ENCODE measurements at regions not wholly inside any gene's neighbourhood (a gene's known extent, or its start where the extent isn't known, plus 50 kb on each side); places are given as distances from the start of the nearest gene placed in this dataset.

DNA sequence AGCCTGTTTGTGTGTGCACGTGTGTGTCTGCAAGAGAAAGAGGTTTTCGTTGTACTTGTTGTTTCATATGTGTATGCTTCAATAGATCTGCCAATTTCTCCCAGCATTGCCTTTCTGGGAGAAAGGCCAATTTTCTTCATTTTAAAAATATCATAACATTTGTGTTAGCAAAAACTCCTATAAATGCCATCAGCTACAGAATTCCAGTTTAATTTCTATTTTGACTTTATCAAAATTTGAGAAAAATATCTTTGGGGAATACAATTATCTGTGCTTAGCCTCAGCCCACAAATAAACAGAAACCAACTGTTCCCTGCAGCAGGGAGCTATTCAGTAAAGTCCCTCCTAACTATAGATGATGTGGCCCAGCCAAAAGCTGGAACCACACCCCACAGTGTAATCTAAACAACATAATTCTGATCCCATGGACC is 68.3 kb upstream of the MGMT start:
- peak in 2 of 58 donors; percentile 4 to 21 for DNase-seq

DNA sequence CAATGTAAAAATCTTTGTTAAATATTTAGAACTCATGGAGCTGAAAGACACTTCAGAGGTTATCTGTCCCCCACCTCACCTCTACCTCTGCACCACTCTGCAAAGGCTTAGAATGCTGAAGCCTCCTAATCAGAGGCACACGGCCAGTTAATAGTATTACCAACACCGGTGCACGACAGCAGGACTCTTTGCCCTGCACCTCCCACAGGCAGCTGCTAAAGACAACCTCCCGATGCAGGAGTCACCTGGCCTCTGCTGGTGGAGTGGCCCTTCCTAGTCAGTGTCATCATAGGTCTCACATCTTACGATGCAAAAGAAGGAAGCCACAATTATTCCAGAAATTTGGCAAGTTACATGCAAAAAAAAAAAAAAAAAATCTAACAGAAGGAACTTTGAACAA is 66.6 kb upstream of the MGMT start:
- DNase-seq = no peak

GRCh38 chr10:129402459-129402858 is 64.6 kb upstream of the MGMT start:
- DNase-seq = no peak

DNA sequence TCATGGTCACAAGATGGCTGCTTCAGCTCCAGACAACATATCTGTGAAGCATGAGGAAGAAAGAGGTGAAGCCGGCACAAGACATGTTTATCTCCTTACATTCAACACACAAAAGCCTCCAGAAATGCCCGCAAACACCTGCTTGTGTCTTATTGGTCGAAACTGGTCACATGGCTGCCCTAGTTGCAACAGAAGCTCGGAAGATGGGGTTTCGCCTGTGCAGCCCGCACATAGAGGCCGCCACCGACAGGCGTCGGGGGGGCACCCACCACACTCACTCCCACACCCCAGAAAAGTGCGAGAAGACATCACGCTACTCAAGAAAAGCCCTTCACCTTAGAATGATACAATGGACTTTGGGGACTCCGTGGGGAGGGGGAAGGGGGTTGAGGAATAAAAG is 63.0 kb upstream of the MGMT start:
- DNase-seq = no peak

DNA sequence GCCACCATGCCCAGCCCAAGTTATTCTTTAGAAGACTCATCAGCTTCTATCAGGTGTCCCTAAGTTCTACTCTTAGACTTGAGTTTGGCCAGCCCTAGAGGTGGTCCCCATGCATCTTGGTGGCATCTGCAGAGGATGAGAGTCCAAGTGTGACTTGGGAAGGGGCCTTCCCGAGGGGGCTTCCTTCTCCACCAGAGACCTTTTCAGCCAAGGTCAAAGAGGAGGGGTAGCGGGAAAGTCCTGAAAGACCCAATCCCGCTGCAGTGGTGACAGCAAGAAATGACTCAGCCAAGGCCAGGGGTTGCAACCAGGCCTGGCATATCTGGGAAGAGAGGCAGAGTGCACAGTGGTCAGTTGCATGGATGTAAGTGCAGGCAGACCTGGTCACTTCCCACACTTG is 61.7 kb upstream of the MGMT start:
- no peak for DNase-seq

- DNase-seq = no peak
Measured at GRCh38 chr10:129410688-129411392, 56.2 kb upstream of the MGMT start.

DNA sequence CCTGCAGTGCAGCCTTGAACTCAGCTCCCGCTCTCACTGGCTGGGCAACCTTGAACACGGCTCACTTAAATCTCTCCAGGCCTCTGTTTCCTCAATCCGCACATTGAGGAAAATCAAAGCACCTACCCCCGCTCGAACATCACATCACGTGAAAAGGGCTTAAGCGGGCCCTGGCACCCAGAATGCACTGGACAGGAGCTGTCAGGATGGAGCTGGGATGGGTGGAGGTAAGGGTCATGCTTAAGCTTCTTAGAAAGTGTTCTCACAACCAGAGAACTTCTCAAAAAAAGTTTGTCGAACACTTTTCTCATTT is 55.7 kb upstream of the MGMT start:
- no peak for DNase-seq

- no peak for DNase-seq
Measured at GRCh38 chr10:129411772-129412171, 55.3 kb upstream of the MGMT start.

GRCh38 chr10:129413024-129413423 is 54.0 kb upstream of the MGMT start:
- DNase-seq = no peak

DNA sequence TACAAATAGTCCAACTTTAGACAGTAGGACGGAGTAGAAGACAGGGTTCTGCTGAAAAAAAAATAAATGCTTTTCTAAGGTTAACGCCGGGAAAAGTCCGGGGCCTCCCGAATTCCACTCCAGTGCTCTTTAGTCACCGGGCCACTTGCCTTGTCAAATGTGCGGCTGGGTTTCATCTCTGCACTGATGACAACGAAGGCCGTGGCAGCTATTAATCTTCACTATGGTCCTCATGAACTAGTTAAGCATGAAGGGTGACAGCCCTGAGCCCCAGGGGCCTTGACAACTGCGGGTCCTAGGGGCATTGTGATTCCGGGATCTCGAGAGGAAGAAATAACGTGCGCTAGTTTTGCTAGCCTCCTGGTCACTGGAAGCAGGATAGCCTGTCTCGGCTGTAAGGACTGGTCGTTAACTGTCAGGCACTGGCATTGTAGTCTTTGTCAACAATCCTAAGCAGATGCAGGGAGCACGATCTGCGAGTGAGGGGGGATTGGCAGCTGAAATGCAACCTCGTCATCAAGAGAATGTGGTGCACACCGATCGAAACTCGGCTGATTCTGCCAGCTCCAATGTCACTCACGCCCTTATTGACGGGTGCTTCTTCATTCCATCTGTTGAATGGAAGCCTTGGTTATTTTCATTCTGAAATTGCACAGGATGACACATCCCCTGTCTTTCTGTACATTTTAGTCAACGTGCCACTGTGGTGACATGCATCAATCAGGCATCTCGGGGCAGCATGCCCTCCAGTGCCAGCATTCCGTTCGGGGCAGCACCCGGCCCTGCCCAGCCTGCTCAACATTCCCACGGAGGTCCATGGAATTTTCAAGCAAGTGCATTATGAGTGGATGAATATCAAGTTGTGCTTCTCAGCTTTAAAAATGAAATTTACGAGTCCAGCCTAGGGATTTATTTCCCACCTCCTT is 51.6 kb upstream of the MGMT start:
- DNase-seq = no peak

- DNase-seq = no peak
Measured at GRCh38 chr10:129416155-129416554, 50.9 kb upstream of the MGMT start.

DNA sequence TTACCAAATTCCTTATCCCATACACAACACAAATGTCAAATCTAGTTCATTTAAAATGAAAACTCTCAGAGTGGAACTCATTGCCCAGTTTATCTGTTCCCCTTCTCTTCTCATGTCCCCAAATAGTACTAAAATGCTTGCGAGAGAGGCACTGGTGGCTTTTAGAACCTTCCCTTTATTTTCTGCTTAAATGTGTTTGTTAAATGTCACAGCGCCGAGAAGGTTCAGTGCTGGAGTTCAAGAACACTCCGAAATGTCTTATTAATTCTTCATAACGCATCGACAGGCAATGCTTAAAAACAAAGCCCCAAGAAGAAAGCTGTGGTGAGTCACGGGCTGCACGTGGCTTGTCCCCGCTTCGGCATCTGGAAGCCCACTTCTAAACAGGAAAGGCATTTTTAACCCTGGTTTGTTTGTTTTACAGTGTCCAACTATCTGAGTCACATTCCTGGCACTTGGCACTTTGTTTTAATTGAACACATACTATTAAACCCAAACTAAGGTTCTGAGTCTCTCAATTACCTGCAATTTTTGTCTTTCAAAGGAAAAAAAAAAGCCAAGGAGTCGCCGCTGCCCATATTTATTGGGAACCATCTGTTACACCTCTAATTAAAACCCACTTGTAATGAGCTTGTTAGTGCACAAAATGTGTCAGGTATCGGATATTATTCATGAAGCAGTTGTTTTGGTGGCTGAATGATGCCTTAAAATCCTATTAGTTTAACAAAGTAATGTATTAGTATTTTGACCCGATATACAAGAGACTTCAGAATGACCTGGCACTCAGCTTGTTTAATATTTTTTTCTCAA is 49.9 kb upstream of the MGMT start:
- no peak for DNase-seq

Data from anterior cingulate cortex (tissue), 58 donors.